ENCODE measurements at regions not wholly inside any gene's neighbourhood (a gene's known extent, or its start where the extent isn't known, plus 50 kb on each side); places are given as distances from the start of the nearest gene placed in this dataset.

DNA sequence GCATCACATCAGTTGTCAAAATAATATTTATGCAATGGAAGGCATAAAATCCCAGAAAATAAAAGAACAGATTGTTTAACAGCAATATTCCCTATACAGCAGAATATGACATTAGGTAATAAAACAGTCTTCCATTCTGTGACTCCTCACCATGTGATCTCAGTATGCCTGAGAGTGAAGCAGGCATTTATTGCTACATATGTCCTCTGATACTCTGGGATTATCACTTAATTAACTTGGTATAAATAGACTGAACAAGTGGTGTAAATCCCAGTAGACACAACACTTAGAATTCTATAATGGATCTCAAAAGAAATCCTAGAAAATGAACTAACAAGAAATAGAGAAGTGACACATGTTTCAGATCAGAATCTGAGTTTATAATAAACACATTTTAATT lies 841.3 kb downstream of the PDHA2 start:
- no peak overlapping the region for H2AFZ ChIP-seq (ENCODE audit: low read depth, low read length)
- H4K20me1 ChIP-seq (ENCODE audit: insufficient read depth, low read length): no peaks in the 10 kb centered on the region
- TF ChIP-seq EZH2 (IDR thresholded peaks at IDR 0.05; ENCODE audit: insufficient read depth, low read length): no peak
- TF ChIP-seq, protein P1, sequence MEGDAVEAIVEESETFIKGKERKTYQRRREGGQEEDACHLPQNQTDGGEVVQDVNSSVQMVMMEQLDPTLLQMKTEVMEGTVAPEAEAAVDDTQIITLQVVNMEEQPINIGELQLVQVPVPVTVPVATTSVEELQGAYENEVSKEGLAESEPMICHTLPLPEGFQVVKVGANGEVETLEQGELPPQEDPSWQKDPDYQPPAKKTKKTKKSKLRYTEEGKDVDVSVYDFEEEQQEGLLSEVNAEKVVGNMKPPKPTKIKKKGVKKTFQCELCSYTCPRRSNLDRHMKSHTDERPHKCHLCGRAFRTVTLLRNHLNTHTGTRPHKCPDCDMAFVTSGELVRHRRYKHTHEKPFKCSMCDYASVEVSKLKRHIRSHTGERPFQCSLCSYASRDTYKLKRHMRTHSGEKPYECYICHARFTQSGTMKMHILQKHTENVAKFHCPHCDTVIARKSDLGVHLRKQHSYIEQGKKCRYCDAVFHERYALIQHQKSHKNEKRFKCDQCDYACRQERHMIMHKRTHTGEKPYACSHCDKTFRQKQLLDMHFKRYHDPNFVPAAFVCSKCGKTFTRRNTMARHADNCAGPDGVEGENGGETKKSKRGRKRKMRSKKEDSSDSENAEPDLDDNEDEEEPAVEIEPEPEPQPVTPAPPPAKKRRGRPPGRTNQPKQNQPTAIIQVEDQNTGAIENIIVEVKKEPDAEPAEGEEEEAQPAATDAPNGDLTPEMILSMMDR (IDR thresholded peaks at IDR 0.05; ENCODE audit: insufficient read depth, low read depth, low read length): no peak
- H3K79me2 ChIP-seq (ENCODE audit: insufficient read depth, low read length): no peaks in the 10 kb centered on the region
- H3K27me3 ChIP-seq (ENCODE audit: insufficient read depth, low read length): no peaks in the 10 kb centered on the region
- Mint-ChIP-seq H3K4me3 (ENCODE audit: unreplicated experiment) (no peak overlapping the region), H3K27me3 (ENCODE audit: low read depth, unreplicated experiment) (no peaks in the 10 kb centered on the region), H3K4me1 (ENCODE audit: low read depth, unreplicated experiment) (peaks cover 12% of the 10 kb centered on the region), H3K27ac (ENCODE audit: unreplicated experiment) (no peak overlapping the region), H3K36me3 (ENCODE audit: low read depth, unreplicated experiment) (no peaks in the 10 kb centered on the region), H3K9me3 (ENCODE audit: unreplicated experiment) (no peaks in the 10 kb centered on the region)
- no peaks in the 10 kb centered on the region for H3K36me3 ChIP-seq (ENCODE audit: insufficient read depth, low read length)
- no peak overlapping the region for H3K4me3 ChIP-seq (ENCODE audit: insufficient read depth, low read depth, low read length)
- no peak for DNase-seq (ENCODE audit: low read depth)
- no peaks in the 10 kb centered on the region for H3K9me3 ChIP-seq (ENCODE audit: insufficient read depth, low read depth, low read length)
- H3K4me1 ChIP-seq (ENCODE audit: insufficient read depth, low read length): no peaks in the 10 kb centered on the region
- no peak overlapping the region for H3K4me2 ChIP-seq (ENCODE audit: low read length)
- H3K27ac ChIP-seq (ENCODE audit: low read depth, low read length): no peak overlapping the region
- no peak for FAIRE-seq
- H3K9ac ChIP-seq (ENCODE audit: low read length): no peak overlapping the region

DNA sequence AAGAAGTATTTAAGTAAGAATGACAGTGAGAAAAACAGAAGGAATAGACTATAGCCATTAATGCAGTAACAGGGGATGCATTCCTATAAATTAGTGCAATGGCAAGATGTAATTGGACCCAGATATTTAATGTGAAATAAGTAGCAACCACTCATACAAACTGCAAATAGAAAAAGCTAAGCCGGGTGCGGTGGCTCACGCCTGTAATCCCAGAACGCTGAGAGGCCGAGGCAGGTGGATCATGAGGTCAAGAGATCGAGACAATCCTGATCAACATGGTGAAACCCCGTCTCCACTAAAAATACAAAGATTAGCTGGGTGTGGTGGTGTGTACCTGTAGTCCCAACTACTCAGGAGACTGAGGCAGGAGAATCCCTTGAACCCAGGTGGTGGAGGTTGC lies 845.8 kb downstream of the PDHA2 start:
- Histone ChIP-seq H3K27ac (ENCODE audit: low read depth, low read length) (no peak overlapping the region), H3K4me3 (ENCODE audit: insufficient read depth, low read depth, low read length) (no peak overlapping the region), H4K20me1 (ENCODE audit: insufficient read depth, low read length) (no peaks in the 10 kb centered on the region), H3K9me3 (ENCODE audit: insufficient read depth, low read depth, low read length) (no peaks in the 10 kb centered on the region), H3K36me3 (ENCODE audit: insufficient read depth, low read length) (no peaks in the 10 kb centered on the region), H3K4me1 (ENCODE audit: insufficient read depth, low read length) (no peaks in the 10 kb centered on the region), H3K79me2 (ENCODE audit: insufficient read depth, low read length) (no peaks in the 10 kb centered on the region), H2AFZ (ENCODE audit: low read depth, low read length) (no peak overlapping the region), H3K9ac (ENCODE audit: low read length) (no peak overlapping the region), H3K27me3 (ENCODE audit: insufficient read depth, low read length) (no peaks in the 10 kb centered on the region), H3K4me2 (ENCODE audit: low read length) (no peak overlapping the region)
- no peak overlapping the region for H3K4me3 Mint-ChIP-seq (ENCODE audit: unreplicated experiment)
- H3K9me3 Mint-ChIP-seq (ENCODE audit: unreplicated experiment): no peaks in the 10 kb centered on the region
- H3K36me3 Mint-ChIP-seq (ENCODE audit: low read depth, unreplicated experiment): no peaks in the 10 kb centered on the region
- no peaks in the 10 kb centered on the region for H3K27me3 Mint-ChIP-seq (ENCODE audit: low read depth, unreplicated experiment)
- FAIRE-seq: no peak
- DNase-seq (ENCODE audit: low read depth): no peak
- H3K27ac Mint-ChIP-seq (ENCODE audit: unreplicated experiment): no peak overlapping the region
- TF ChIP-seq, protein P1 (IDR thresholded peaks at IDR 0.05; ENCODE audit: insufficient read depth, low read depth, low read length): no peak
- TF ChIP-seq EZH2 (IDR thresholded peaks at IDR 0.05; ENCODE audit: insufficient read depth, low read length): no peak
- H3K4me1 Mint-ChIP-seq (ENCODE audit: low read depth, unreplicated experiment): no peaks in the 10 kb centered on the region

DNA sequence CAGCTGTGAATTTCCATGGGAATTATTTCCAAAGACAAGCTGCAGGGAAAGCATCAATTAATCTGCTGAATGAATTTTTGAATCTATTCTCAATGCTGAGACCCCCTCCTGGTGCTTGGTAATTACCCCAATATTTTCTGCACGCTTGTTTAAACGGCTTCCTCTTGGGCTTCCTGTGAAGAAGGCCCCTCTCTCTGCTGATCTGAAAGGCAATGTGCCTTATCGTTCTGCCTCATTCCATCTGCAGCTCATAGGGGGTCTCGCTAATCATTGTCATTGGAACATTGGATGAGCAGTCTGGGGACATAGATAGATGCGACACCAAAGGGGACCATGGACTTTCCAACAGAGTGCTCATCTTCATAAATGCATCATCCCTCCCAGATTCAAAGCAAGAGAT lies 851.6 kb downstream of the PDHA2 start:
- H3K27me3 Mint-ChIP-seq (ENCODE audit: low read depth, unreplicated experiment): no peaks in the 10 kb centered on the region
- H3K4me3 Mint-ChIP-seq (ENCODE audit: unreplicated experiment): no peak overlapping the region
- Histone ChIP-seq H3K9ac (ENCODE audit: low read length) (no peak overlapping the region), H2AFZ (ENCODE audit: low read depth, low read length) (no peak overlapping the region), H3K27me3 (ENCODE audit: insufficient read depth, low read length) (no peaks in the 10 kb centered on the region), H3K27ac (ENCODE audit: low read depth, low read length) (no peak overlapping the region), H3K4me1 (ENCODE audit: insufficient read depth, low read length) (no peaks in the 10 kb centered on the region), H3K4me2 (ENCODE audit: low read length) (no peak overlapping the region), H3K4me3 (ENCODE audit: insufficient read depth, low read depth, low read length) (no peak overlapping the region), H3K9me3 (ENCODE audit: insufficient read depth, low read depth, low read length) (no peaks in the 10 kb centered on the region), H3K79me2 (ENCODE audit: insufficient read depth, low read length) (no peaks in the 10 kb centered on the region), H3K36me3 (ENCODE audit: insufficient read depth, low read length) (no peaks in the 10 kb centered on the region), H4K20me1 (ENCODE audit: insufficient read depth, low read length) (no peaks in the 10 kb centered on the region)
- no peak overlapping the region for H3K27ac Mint-ChIP-seq (ENCODE audit: unreplicated experiment)
- FAIRE-seq (no peak), DNase-seq (ENCODE audit: low read depth) (no peak)
- no peaks in the 10 kb centered on the region for H3K36me3 Mint-ChIP-seq (ENCODE audit: low read depth, unreplicated experiment)
- no peak for TF ChIP-seq EZH2 (IDR thresholded peaks at IDR 0.05; ENCODE audit: insufficient read depth, low read length)
- TF ChIP-seq, protein P1 (IDR thresholded peaks at IDR 0.05; ENCODE audit: insufficient read depth, low read depth, low read length): no peak
- no peaks in the 10 kb centered on the region for H3K9me3 Mint-ChIP-seq (ENCODE audit: unreplicated experiment)
- no peaks in the 10 kb centered on the region for H3K4me1 Mint-ChIP-seq (ENCODE audit: low read depth, unreplicated experiment)
